Aorta (tissue), 5 donors: ENCODE measurements at regions not wholly inside any gene's neighbourhood (a gene's known extent, or its start where the extent isn't known, plus 50 kb on each side); places are given as distances from the start of the nearest gene placed in this dataset.

Experiments
- ATAC-seq: fragments of 200-7000 bp; cut with Tn5 transposase; one replicate; pipeline ENCODE4 v1.9.1; 2022; ENCODE audit warnings: moderate library complexity; ENCODE audit not compliant: low FRiP score
- DNase-seq, 2 donors: peaks; one replicate each; pipeline ENCODE4 v3.0.0-alpha.2; 2020
- H3K27ac ChIP-seq, 2 donors: one replicate each; pipeline ENCODE4 v1.5.1; 2013; ENCODE audit warnings: low read length in 2 of 2, mild to moderate bottlenecking in 2 of 2, moderate library complexity in 2 of 2, control low read depth in 1 of 2, inconsistent platforms in 1 of 2, low read depth in 1 of 2
- H3K27me3 ChIP-seq, 2 donors: one replicate each; pipeline ENCODE4 v1.6.1; 2013; ENCODE audit warnings: control low read depth in 1 of 2, low read length in 1 of 2, mild to moderate bottlenecking in 1 of 2, moderate library complexity in 1 of 2; ENCODE audit not compliant: insufficient read depth in 2 of 2, control insufficient read depth in 1 of 2
- H3K36me3 ChIP-seq, 2 donors: one replicate each; pipeline ENCODE4 v1.6.1; 2013; ENCODE audit warnings: control low read depth in 1 of 2, low read length in 1 of 2, mild to moderate bottlenecking in 1 of 2; ENCODE audit not compliant: insufficient read depth in 2 of 2, control insufficient read depth in 1 of 2
- H3K4me1 ChIP-seq, 2 donors: one replicate each; pipeline ENCODE4 v1.6.1; 2013; ENCODE audit warnings: low read length in 2 of 2, control low read depth in 1 of 2, mild to moderate bottlenecking in 1 of 2, moderate library complexity in 1 of 2; ENCODE audit not compliant: insufficient read depth in 2 of 2, control insufficient read depth in 1 of 2
- H3K4me3 ChIP-seq, 2 donors: one replicate each; pipeline ENCODE4 v1.5.1; 2013; ENCODE audit warnings: low read length in 2 of 2, control low read depth in 1 of 2, mild to moderate bottlenecking in 1 of 2
- H3K9me3 ChIP-seq: one replicate; pipeline ENCODE4 v1.6.1; 2013; ENCODE audit warnings: mild to moderate bottlenecking, low read length; ENCODE audit not compliant: control insufficient read depth
- WGBS, 2 donors: extraction: QIAGEN DNeasy Blood & Tissue Kit; methylation state at CpG; one replicate each; pipeline ENCODE4 v1.1.7; 2013; 5-methylcytosine and 5-hydroxymethylcytosine counted together
- intact Hi-C, 2 donors: fragments of 100-400 bp; cut with DNase I; formaldehyde crosslinking; loops; one replicate each; pipeline versions ENCODE4 v1.14.2 to v1.15.0; 2022
- donor health status: healthy with polysubstance abuse.
- donor health status: Bipolar disorder and iron deficiency.
- donor health status: DM: no; HTN: no; CAD: no.
- donor health status: DM: no; HTN: no; CAD: no.
- donor health status: DM: yes; HTN: yes; CAD: no.

DNA sequence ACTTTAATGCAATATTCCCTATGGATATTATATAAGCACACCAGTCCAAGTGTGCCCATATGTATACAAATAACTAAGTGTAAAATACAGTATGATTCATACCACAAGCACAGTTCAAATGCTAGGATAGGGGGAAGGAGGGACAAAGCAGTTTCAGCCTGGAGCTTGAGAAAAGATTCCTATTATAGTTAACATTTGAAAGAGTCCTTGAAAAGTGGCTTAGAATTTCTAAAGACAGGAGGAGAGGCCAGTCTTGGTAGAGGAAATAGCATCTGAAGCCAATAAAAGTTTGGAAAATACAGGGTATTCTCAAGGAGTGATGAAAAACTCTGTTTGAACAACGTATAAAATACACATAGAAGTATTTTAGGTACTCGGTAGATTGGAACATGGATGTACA lies 173.4 kb upstream of the CWC22 start:
- H3K27ac ChIP-seq, result no peak overlapping the region
- ATAC-seq (no peak), DNase-seq (no peak)
- intact Hi-C loops, result no loop called here
- no peaks in the 10 kb centered on the region for H3K4me1 ChIP-seq
- no peak overlapping the region for H3K4me3 ChIP-seq
- no peaks in the 10 kb centered on the region for H3K36me3 ChIP-seq
- WGBS, 2 donors, result 7 to 16% methylated on average over 2 of the region's 2 CpGs
- H3K9me3 ChIP-seq, result no peaks in the 10 kb centered on the region
- no peaks in the 10 kb centered on the region for H3K27me3 ChIP-seq

DNA sequence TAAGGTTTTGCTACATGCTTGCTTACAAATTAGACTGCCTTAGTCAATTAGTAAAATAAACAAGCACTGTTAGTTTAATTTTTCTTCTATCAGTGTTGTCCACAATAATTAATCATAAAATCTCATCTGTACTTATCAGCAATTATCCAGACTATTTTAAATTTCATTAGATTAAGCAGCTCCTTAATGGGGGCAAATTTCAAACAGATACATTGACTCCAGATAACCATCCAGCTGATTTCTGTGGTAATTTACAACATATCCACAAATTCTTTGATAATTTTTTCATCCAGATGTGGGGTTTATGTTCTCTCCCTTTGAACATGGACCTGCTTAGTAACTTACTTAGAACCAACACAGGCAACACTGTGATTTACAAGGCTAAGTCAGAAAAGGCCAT lies 170.4 kb upstream of the CWC22 start:
- no peak for ATAC-seq
- Histone ChIP-seq H3K27ac (no peak overlapping the region), H3K27me3 (no peaks in the 10 kb centered on the region), H3K36me3 (no peaks in the 10 kb centered on the region), H3K4me1 (no peaks in the 10 kb centered on the region), H3K4me3 (no peak overlapping the region), H3K9me3 (no peaks in the 10 kb centered on the region)
- no peak for DNase-seq
- intact Hi-C loops, result no loop called here

DNA sequence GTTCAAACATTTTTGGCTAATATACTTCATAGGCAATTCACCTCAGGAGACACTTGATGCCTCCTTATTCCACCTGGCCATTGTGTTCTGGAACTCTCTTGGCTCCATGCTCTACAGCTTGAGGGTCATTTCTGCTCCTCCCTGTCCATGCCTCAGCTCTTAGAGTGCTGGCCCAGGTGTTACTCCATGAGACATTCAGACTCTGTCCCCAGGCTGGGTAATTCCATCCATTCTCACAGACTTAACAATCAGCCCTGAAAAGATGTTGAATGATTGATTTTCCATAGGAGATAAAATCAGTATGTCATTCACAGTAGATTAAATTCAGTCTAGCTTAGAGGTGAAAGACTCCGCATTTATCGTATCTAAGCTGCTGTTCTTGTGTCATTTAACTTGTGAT lies 168.6 kb upstream of the CWC22 start:
- no peaks in the 10 kb centered on the region for H3K27me3 ChIP-seq
- intact Hi-C loops, result no loop called here
- no peak overlapping the region for H3K27ac ChIP-seq
- no peak overlapping the region for H3K4me3 ChIP-seq
- 85 to 87% methylated on average over 2 of the region's 2 CpGs for WGBS, 2 donors
- H3K4me1 ChIP-seq, result no peaks in the 10 kb centered on the region
- DNase-seq (no peak), ATAC-seq (no peak)
- no peaks in the 10 kb centered on the region for H3K36me3 ChIP-seq
- H3K9me3 ChIP-seq, result no peaks in the 10 kb centered on the region

DNA sequence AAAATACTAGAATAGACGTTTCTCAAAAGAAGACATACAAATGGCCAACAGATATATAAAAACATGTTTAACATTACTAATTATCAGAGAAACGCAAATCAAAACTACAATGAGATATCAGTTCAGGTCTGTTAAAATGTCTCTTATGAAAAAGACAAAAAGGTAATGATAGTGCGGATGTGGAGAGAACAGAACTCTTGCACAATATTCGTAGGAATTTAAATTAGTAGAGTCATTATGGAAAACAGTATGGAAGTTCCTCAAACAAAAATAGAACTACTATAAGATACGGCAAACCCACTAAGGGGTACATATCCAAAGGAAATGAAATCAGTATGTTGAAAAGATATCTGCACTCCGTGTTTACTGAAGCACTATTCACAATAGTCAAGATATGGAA lies 167.5 kb upstream of the CWC22 start:
- WGBS, 2 donors, result 86 to 88% methylated on average over 6 of the region's 6 CpGs
- DNase-seq, result no peak
- H3K4me3 ChIP-seq, result no peak overlapping the region

DNA sequence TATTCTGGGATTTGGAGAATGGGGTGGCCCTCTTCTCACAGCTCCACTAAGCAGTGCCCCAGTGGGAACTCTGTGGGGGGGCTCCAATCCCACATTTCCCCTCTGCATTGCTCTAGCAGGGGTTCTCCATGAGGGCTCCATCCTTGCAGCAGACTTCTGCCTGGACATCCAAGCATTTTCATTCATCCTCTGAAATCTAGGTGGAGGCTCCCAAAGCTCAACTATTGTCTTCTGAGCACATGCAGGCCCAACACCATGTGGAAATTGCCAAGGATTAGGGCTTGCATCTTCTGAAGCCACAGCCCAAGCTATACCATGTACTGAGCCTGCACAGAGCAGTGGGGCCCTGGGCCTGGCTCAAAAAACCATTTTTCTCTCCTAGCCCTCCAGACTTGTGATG lies 162.4 kb upstream of the CWC22 start:
- no peaks in the 10 kb centered on the region for H3K4me1 ChIP-seq
- DNase-seq (no peak), ATAC-seq (no peak)
- H3K9me3 ChIP-seq, result peaks cover 6% of the 10 kb centered on the region
- H3K36me3 ChIP-seq, result no peaks in the 10 kb centered on the region
- H3K27ac ChIP-seq, result no peak overlapping the region
- no peaks in the 10 kb centered on the region for H3K27me3 ChIP-seq
- no peak overlapping the region for H3K4me3 ChIP-seq
- intact Hi-C loops, result no loop called here

More for the DNA sequence above, 167.5 kb upstream of the CWC22 start:
- H3K27ac ChIP-seq, result no peak overlapping the region
- ATAC-seq, result no peak
- no peaks in the 10 kb centered on the region for H3K4me1 ChIP-seq
- no peaks in the 10 kb centered on the region for H3K27me3 ChIP-seq
- intact Hi-C loops, result no loop called here
- peaks cover 2% of the 10 kb centered on the region for H3K9me3 ChIP-seq
- H3K36me3 ChIP-seq, result no peaks in the 10 kb centered on the region

DNA sequence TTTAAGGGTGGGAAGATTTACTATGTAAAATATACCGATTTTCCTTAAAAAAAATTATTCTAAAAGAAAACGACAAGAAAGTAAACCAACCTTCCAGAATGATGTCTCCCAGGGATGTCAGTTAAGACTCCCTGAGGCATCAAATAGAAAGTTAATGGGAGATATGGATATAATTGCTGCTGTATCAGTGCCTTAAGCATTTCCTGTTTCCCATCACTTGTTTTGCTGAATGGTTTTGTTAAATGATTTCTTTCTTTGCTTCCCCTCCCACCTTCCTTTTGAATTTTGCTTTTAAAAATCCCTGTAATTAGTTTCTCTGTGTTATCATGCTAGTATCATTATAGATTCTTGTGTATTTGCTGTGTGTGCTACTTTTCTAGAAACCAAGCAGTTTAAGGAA lies 154.3 kb upstream of the CWC22 start:
- 79 to 89% methylated on average over 2 of the region's 2 CpGs for WGBS, 2 donors
- no peaks in the 10 kb centered on the region for H3K36me3 ChIP-seq
- no peaks in the 10 kb centered on the region for H3K27me3 ChIP-seq
- ATAC-seq, result no peak
- intact Hi-C loops, result no loop called here
- no peaks in the 10 kb centered on the region for H3K4me1 ChIP-seq
- H3K9me3 ChIP-seq, result no peaks in the 10 kb centered on the region
- no peak overlapping the region for H3K4me3 ChIP-seq
- no peak for DNase-seq
- H3K27ac ChIP-seq, result no peak overlapping the region

DNA sequence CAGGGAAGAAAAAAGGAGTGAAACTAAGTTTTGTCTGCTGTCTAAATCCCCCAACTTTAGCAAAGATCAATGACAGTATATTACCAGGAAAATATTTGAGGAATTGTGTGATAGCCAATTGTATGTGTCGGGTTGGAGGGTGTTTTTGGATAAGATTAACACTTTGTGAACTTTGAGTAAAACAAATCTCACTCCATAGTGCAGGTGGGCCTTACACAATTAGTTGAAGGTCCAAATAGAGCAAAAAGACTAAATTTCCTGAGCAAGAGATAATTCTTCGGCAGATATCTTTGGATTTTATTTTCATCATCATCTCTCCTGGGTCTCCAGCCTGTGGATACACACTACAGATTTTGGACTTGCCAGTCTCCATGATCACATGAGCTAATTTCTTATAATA lies 152.8 kb upstream of the CWC22 start:
- Histone ChIP-seq H3K4me3 (no peak overlapping the region), H3K4me1 (no peaks in the 10 kb centered on the region), H3K27ac (no peak overlapping the region), H3K36me3 (no peaks in the 10 kb centered on the region), H3K9me3 (no peaks in the 10 kb centered on the region), H3K27me3 (no peaks in the 10 kb centered on the region)
- DNase-seq (no peak), ATAC-seq (no peak)
- intact Hi-C loops, result no loop called here
- WGBS, 2 donors, result 51 to 63% methylated on average over 2 of the region's 2 CpGs

DNA sequence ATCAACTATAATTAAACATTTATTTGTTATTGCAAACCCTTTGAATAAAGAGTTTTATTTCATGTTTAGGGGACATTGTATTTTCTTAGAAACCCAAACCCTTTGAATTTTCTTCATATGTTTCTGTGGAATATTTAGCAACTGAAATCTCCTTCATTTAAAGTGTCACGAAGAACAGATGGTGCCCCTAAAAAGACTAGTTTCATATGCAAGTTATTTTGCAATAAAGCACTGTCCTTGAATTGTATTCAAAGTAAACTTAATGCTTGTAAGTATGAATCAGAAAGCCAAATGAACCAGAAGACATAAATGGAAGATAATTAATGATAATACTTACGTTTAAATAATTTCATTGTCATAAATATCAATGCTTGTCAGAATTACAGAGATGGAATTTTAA lies 151.9 kb upstream of the CWC22 start:
- no peaks in the 10 kb centered on the region for H3K9me3 ChIP-seq
- H3K27ac ChIP-seq, result no peak overlapping the region
- DNase-seq, result no peak
- intact Hi-C loops, result no loop called here
- no peaks in the 10 kb centered on the region for H3K4me1 ChIP-seq
- WGBS, 2 donors, result 76 to 80% methylated on average over 2 of the region's 2 CpGs
- H3K4me3 ChIP-seq, result no peak overlapping the region
- no peaks in the 10 kb centered on the region for H3K27me3 ChIP-seq
- no peaks in the 10 kb centered on the region for H3K36me3 ChIP-seq
- ATAC-seq, result no peak

DNA sequence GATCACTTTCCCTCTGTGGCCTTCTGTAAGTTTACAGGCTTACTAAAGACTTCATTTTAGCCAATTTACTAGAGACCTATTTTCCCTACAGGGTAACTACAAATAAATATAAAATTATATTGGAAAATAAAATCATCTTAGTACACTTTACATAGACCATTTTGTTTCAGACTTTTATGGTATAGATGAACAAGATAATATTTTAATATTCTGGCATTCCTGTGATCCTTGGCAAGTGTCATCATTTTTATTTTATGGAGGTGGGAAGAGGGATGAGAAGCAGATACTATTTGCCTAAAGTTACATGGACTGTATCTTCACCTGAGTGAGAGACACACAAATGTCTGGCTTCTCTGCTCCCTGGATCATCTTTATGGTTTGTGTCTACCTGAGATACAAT lies 149.6 kb upstream of the CWC22 start:
- Histone ChIP-seq H3K4me3 (no peak overlapping the region), H3K9me3 (no peaks in the 10 kb centered on the region), H3K36me3 (no peaks in the 10 kb centered on the region), H3K27me3 (no peaks in the 10 kb centered on the region), H3K4me1 (no peaks in the 10 kb centered on the region), H3K27ac (no peak overlapping the region)
- DNase-seq (no peak), ATAC-seq (no peak)
- intact Hi-C loops, result no loop called here

DNA sequence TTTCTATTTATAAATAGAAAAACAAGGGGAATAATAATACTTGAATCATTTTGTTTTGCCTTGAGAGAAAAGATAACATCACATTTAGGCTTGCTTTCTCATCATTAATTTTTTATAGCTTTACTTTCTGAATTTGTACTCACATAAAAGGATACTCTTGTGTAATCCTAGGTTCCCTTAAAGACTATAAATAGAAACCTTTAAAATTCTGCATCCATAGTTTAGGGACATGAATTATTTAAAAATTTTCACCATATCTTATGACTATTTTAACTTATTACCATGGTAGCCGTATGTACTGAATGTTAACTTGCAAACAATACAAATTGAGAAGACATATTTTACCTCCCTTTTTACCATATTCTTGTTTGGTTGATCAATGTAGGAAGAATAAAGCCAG lies 143.5 kb upstream of the CWC22 start:
- Histone ChIP-seq H3K9me3 (no peaks in the 10 kb centered on the region), H3K36me3 (no peaks in the 10 kb centered on the region), H3K4me3 (no peak overlapping the region), H3K27me3 (no peaks in the 10 kb centered on the region), H3K4me1 (no peaks in the 10 kb centered on the region), H3K27ac (no peak overlapping the region)
- DNase-seq (no peak), ATAC-seq (no peak)
- WGBS, 2 donors, result 78 to 79% methylated on average over 1 of the region's 1 CpG
- intact Hi-C loops, result no loop called here
